Midbrain (tissue), 1 donor: ENCODE measurements at regions not wholly inside any gene's neighbourhood (a gene's known extent, or its start where the extent isn't known, plus 50 kb on each side); places are given as distances from the start of the nearest gene placed in this dataset.

Experiments used
- DNase-seq: peaks from one replicate; lab custom pipeline; 2025; lab: John Stamatoyannopoulos, UW

GRCh38 chr6:5946701-5947100 is 60.0 kb downstream of the NRN1 start:
- DNase-seq = no peak

- no peak for DNase-seq
Measured at GRCh38 chr6:5946181-5946580, 60.5 kb downstream of the NRN1 start.

GRCh38 chr6:5943591-5943990 is 63.1 kb downstream of the NRN1 start:
- DNase-seq = no peak

- DNase-seq = no peak
Measured at GRCh38 chr6:5942591-5942990, 64.1 kb downstream of the NRN1 start.

- DNase-seq = no peak
Measured at GRCh38 chr6:5941188-5941587, 65.5 kb downstream of the NRN1 start.

- no peak for DNase-seq
Measured at GRCh38 chr6:5938934-5939333, 67.8 kb downstream of the NRN1 start.

GRCh38 chr6:5937936-5938706 is 68.6 kb downstream of the NRN1 start:
- DNase-seq = no peak

- no peak for DNase-seq
Measured at GRCh38 chr6:5937169-5937909, 69.4 kb downstream of the NRN1 start.

GRCh38 chr6:5936631-5937030 is 70.1 kb downstream of the NRN1 start:
- no peak for DNase-seq

GRCh38 chr6:5936140-5936539 is 70.6 kb downstream of the NRN1 start:
- no peak for DNase-seq

GRCh38 chr6:5930968-5931367 is 75.8 kb downstream of the NRN1 start:
- no peak for DNase-seq

- DNase-seq = no peak
Measured at GRCh38 chr6:5930143-5930770, 76.5 kb downstream of the NRN1 start.

GRCh38 chr6:5923840-5924239 is 82.9 kb downstream of the NRN1 start:
- DNase-seq = no peak

- DNase-seq = no peak
Measured at GRCh38 chr6:5922230-5922629, 84.5 kb downstream of the NRN1 start.

GRCh38 chr6:5909721-5910120 is 97.0 kb downstream of the NRN1 start:
- DNase-seq = no peak

- no peak for DNase-seq
Measured at GRCh38 chr6:5906842-5907241, 99.9 kb downstream of the NRN1 start.

GRCh38 chr6:5906340-5906670 is 100.4 kb downstream of the NRN1 start:
- no peak for DNase-seq

- DNase-seq = no peak
Measured at GRCh38 chr6:5905431-5906339, 101.0 kb downstream of the NRN1 start.

GRCh38 chr6:5904532-5904931 is 102.2 kb downstream of the NRN1 start:
- DNase-seq = no peak

GRCh38 chr6:5899216-5900045 is 107.3 kb downstream of the NRN1 start:
- no peak for DNase-seq

- DNase-seq = no peak
Measured at GRCh38 chr6:5898563-5898962, 108.2 kb downstream of the NRN1 start.
